ENCODE measurements at regions not wholly inside any gene's neighbourhood (a gene's known extent, or its start where the extent isn't known, plus 50 kb on each side); places are given as distances from the start of the nearest gene placed in this dataset.

DNA sequence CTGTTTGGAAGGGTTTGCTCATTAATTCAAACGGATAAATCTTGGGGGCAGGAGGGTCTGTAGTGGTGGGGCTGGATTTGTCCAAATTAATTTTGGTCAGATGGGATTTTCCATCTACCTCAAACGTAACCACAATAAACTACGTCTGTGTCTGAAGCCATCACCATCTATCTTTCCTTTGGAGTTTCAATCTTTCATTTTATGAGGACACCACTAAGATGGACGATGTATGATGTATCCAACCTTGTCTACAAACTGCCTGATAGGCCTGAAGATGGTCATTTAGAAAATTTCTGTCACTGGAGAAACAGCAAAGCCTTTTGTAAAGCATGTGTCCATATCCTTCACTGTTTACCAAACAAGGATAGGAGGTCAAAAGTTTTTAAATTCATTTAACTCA, 138.6 kb upstream of the MARCKS start:
- TF ChIP-seq, protein P1, sequence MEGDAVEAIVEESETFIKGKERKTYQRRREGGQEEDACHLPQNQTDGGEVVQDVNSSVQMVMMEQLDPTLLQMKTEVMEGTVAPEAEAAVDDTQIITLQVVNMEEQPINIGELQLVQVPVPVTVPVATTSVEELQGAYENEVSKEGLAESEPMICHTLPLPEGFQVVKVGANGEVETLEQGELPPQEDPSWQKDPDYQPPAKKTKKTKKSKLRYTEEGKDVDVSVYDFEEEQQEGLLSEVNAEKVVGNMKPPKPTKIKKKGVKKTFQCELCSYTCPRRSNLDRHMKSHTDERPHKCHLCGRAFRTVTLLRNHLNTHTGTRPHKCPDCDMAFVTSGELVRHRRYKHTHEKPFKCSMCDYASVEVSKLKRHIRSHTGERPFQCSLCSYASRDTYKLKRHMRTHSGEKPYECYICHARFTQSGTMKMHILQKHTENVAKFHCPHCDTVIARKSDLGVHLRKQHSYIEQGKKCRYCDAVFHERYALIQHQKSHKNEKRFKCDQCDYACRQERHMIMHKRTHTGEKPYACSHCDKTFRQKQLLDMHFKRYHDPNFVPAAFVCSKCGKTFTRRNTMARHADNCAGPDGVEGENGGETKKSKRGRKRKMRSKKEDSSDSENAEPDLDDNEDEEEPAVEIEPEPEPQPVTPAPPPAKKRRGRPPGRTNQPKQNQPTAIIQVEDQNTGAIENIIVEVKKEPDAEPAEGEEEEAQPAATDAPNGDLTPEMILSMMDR (IDR thresholded peaks at IDR 0.05): no peak
- TF ChIP-seq POLR2A (IDR thresholded peaks at IDR 0.05): no peak
